Endometrial microvascular endothelial cells (primary cell): ENCODE measurements at regions not wholly inside any gene's neighbourhood (a gene's known extent, or its start where the extent isn't known, plus 50 kb on each side); places are given as distances from the start of the nearest gene placed in this dataset.

Experiments used
- in situ Hi-C: cut with HindIII; loops from 2 replicates; pipeline ENCODE4 v1.10.0; 2017; ENCODE audit warnings: low sequenced_read_pairs, low pct_unique_long_range_greater_than_20kb; ENCODE audit errors: inconsistent ontology term

DNA sequence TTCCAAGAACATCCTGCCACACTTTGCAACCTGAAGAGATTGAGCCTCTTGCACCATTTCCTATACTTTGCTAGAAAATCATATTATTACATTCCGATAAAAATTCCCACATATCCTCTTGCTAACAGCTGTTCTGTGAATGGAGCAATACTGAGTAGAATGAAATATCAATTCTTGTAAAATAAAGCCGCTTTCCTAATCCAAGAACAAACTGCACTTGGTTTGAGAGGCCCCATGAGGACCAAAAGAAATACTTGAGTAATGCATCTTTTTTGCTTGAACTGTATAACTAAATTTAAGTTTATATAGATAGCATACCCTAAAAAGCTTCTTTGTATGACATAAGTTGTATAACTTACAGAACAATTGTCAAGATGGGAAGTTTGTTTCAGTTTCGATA, 632.4 kb upstream of the SLC8A1 start:
- in situ Hi-C loops: no loop called here

DNA sequence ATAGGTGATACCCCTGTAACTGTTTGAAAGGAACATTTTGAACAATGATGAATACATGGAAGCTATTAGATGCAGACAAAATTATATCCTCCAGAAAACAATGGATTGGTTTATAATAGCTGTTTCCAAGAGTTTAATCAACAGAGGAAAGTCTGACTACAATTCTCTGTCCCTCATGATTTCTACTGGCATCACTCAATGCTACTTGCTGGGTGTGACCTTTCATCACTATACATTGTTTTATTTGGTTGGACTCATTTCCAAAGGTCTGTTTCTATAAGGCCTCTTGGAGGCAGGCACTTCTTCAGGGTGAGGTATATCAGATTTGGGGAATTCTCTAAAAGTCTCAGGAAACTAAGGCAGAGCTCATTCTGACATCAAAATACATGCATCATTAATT, 636.1 kb upstream of the SLC8A1 start:
- in situ Hi-C loops: no loop called here

GRCh38 chr2:41101281-41101680, 649.4 kb upstream of the SLC8A1 start:
- in situ Hi-C loops: no loop called here

DNA sequence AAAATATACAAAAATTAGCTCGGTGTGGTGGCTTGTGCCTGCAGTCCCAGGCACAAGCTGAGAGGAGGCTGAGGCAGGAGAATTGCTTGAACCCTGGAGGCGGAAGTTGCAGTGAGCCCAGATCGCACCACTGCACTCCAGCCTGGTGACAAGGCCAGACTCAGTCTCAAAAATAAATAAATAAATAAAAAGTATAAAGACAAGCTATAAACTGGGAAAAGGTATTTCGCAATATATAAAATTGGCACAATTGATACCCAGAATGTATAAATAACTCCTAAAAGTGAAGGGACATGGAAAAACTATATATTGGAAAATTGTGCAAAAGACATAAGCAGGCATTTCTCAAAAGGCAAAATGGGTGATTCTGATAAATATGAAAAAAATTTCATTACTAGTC, 657.9 kb upstream of the SLC8A1 start:
- in situ Hi-C loops: no loop called here

DNA sequence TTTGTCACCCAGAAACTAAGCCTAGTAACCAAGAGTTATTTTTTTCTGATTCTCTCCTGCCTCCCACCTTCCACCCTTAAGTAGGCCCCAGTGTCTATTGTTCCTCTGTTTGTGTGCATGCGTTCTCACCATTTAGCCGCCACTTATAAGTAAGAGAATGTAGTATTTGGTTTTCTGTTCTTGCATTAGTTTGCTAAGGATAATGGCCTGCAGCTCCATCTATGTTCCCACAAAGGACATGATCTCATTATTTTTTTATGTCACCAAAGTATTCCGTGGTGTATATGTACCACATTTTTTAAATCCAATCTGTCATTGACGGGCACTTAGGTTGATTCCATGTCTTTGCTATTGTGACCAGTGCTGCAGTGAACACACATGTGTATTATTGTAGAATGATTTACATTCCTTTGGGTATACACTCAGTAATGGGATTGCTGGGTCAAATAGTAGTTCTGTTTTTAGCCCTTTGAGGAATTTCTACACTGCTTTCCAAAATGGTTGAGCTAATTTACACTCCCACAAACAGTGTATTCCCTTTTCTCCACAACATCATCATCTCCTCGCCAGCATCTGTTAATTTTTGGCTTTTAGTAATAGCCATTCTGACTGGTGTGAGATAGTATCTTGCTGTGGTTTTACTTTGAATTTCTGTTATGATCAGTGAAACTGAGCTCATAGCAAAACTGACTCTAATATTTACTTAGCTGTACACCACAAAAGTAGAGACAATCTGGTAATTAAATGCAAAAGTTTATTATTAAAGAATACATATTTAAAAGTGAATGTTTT, 660.1 kb upstream of the SLC8A1 start:
- in situ Hi-C loops: no loop called here

DNA sequence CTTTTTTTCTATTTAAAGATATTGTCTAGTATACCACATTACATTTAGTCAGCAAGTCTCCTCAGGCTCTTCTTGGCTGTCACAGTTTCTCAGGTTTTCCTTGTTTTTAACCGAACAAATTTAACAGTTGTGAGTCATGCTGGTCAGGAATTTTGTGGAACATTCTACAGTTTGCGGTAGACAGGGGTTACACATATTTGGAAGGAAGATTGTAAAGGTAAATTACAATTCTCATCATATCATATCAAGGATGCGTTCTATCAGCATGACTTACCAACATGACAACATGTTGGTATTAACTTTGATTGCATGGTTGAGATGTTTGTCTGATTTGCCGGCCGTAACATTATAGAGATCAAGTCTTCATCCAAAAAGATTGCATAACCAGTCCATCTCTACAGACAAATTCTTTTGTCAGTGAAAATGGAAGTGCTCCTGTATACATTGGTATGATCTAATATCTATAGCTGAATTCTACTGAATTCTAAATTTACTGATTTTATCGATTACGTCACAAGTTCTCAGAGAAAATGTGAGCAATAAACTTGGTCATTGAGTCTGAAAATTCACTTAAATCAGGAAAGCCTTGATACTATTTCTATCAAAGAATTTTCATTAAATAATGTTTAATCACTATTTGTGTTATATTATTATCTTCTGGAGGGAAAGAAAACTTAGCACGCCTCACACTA, 664.4 kb upstream of the SLC8A1 start:
- in situ Hi-C loops: no loop called here

DNA sequence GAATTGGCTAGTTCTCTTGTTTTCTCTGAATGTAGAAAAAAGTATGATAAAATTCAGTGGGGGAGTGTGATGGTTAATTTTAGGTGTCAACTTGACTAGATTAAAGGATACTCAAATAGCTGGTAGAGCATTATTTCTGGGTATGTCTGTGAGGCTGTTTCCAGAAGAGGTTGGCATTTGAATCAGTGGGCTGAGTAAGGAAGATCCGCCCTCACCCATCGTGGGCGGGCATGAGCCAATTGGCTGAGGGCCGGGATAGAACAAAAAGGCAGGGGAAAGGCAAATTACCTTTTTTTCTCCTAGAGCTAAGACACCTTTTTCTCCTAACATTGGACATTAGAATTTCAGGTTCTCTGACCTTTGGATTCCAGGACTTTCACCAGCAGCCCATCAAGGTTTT, 667.6 kb upstream of the SLC8A1 start:
- in situ Hi-C loops: no loop called here

GRCh38 chr2:41123341-41123740, 671.5 kb upstream of the SLC8A1 start:
- in situ Hi-C loops: no loop called here

DNA sequence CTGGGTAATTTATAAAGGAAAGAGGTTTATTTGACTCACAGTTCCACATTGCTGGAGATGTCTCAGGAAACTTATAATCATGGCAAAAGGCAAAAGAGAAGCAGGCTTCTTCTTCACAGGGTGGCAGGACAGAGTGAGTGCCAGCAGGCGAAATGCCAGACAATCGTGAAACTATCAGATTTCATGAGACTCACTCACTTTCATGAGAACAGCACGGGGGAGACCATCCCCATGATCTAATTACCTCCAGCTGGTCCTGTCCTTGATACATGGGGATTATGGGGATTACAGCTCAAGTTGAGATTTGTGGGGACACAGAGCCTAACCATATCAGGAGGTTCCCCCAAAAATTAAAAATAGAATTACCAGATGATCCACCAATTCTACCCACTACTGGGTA, 675.5 kb upstream of the SLC8A1 start:
- in situ Hi-C loops: no loop called here

- in situ Hi-C loops: no loop called here
These were observed 678.1 kb upstream of the SLC8A1 start for GRCh38 chr2:41129988-41130387.

DNA sequence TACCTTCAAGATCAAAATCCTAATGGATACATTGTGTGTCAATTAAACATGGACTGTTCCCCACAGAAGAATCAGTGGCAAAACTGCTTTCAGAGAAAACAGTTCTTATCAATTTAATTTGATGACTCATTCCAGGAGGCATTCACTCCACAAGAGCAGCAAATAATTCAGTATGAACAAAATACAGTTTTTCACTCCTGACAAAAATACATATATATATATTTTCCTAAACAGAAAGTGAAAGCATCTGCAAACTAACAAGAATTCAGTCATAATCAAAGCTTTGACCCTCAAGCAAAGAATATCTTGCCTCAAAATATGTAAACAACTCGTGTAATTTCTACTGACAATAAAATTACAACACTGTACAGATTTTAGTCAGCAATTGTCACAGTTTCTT, 685.1 kb upstream of the SLC8A1 start:
- in situ Hi-C loops: no loop called here

DNA sequence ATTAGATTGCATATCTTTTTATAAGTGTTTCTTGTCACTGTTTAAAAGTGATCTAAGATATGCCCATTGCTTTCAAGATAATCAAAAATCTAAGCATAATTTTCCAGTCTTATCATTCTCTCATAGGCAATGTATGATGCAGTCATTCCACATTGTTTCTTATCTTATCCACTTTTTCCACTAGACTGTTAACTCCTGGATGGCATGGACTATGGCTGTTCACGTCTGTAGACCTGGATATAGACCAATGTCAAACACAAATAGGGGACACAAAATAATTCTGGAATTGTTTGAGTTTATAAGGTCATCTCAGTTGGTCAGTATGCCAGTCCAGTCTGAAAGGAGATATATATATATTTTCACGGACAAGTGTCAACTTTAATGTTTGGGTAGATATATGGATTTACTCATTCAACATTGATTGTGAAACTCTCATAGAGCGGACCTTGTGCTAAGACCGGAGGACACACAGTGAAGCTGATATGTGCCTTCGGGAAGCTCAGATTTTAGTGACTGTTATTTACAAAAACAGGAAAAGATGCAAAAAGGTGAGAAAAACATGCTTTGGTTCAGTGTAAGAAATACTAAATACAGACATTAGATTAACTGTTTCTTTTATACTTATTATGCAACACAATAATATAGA, 689.4 kb upstream of the SLC8A1 start:
- in situ Hi-C loops: no loop called here

DNA sequence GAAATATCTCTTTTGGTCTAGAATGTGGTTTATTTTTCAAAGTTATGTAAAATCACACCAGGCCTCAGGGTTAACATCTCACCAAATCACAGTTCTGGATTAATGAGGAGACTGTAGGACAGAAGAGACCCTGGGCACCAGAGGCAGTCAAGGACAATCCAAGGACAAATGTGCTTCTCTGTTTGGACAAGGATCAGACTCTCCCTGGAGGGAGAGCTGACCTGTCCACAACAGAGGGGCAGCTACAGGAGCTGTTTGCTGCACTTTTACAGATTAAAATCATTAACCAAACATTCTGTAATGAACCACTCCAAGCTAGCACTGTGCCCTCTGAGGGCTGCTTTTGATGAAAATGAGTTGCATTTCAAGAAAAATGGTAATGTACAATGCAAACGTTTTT, 690.6 kb upstream of the SLC8A1 start:
- in situ Hi-C loops: no loop called here

- in situ Hi-C loops: no loop called here
These were observed 693.2 kb upstream of the SLC8A1 start for GRCh38 chr2:41145066-41145465.

GRCh38 chr2:41149054-41149453, 697.2 kb upstream of the SLC8A1 start:
- in situ Hi-C loops: no loop called here

DNA sequence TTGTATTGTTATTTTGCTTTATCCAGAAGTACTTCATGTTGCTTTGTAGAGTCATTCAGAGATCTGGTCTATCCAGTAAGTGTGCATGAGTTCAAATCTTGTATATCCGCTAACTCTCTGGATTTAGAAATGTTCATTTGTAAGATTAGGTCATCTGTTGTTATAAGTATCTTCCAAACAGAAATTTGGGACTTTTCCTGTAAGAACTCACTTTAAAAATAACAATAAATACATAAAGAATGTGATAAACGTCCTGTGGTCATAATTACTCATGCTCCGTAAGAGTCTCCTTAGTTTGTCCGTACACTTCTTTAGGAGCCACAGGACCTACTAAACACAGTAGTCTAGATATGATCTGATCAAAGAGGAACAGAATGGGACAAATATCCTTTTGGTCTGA, 699.9 kb upstream of the SLC8A1 start:
- in situ Hi-C loops: no loop called here

- in situ Hi-C loops: no loop called here
These were observed 700.4 kb upstream of the SLC8A1 start for GRCh38 chr2:41152318-41152717.

DNA sequence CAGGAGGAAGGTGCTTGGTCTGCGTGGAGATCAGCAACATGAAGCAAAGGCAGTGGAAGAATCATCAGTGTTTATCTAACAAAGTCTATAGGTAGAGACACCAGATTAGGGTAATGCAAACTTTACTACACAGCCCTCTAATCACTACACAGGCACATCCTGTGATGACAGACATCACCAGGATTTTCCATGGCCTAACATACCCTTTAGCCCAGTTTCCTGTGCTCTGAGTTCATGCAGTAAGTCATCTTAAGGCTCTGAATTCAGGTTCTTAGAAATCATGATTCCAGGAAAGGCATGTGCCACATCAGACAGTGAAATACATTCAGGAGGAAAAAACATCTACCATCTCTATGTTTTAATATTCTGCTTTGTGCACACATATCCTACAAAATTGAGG, 708.5 kb upstream of the SLC8A1 start:
- in situ Hi-C loops: no loop called here

DNA sequence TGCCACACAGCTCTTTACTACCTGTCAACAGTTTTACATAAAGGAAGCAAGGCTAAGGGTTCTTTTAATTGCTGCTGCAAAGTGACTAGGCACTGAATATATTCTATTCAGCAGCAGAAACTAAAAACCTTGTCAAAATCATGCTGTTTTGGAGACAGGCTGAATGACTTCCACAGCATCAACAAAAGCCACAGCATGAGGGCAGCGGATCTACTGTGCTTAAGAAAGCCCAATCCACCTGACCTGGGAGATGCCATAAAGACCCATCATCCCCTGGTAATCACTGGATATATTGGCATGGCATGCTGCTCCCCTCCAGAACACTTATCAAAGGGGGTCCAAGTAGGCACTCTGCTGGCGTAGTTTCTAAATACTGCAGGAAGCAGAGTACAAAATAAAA, 715.1 kb upstream of the SLC8A1 start:
- in situ Hi-C loops: no loop called here

GRCh38 chr2:41169744-41170143, 717.9 kb upstream of the SLC8A1 start:
- in situ Hi-C loops: no loop called here
